KMS-11 (cell line): ENCODE measurements at regions not wholly inside any gene's neighbourhood (a gene's known extent, or its start where the extent isn't known, plus 50 kb on each side); places are given as distances from the start of the nearest gene placed in this dataset.

Source experiments
- H2AFZ ChIP-seq: fragments of 200-600 bp; sonication (generic); 2 replicates; pipeline ENCODE4 v1.6.1; 2016; ENCODE audit warnings: antibody characterized with exemption, mixed run types, low read depth
- H3K27ac ChIP-seq: fragments of 200-600 bp; sonication (generic); 2 replicates; pipeline ENCODE4 v1.6.1; 2016; ENCODE audit warnings: mild to moderate bottlenecking, mixed run types
- H3K27me3 ChIP-seq: fragments of 200-600 bp; sonication (generic); 2 replicates; pipeline ENCODE4 v1.6.1; 2017; ENCODE audit warnings: mild to moderate bottlenecking, low read depth, mixed run types, moderate library complexity; ENCODE audit not compliant: insufficient read depth
- H3K36me3 ChIP-seq: fragments of 200-600 bp; sonication (generic); 2 replicates; pipeline ENCODE4 v1.6.1; 2017; ENCODE audit warnings: mild to moderate bottlenecking, mixed run types; ENCODE audit not compliant: insufficient read depth
- H3K4me1 ChIP-seq: fragments of 200-600 bp; sonication (generic); 2 replicates; pipeline ENCODE4 v1.6.1; 2016; ENCODE audit warnings: mild to moderate bottlenecking, low read depth, mixed run types; ENCODE audit not compliant: poor library complexity, severe bottlenecking
- H3K4me2 ChIP-seq: fragments of 200-600 bp; sonication (generic); 2 replicates; pipeline ENCODE4 v1.7.0; 2016; ENCODE audit warnings: mild to moderate bottlenecking, mixed run types
- H3K4me3 ChIP-seq: fragments of 200-600 bp; sonication (generic); IDR thresholded peaks from 2 replicates; pipeline ENCODE4 v1.6.1; 2017; ENCODE audit warnings: low read depth, low read length, mixed read lengths; ENCODE audit not compliant: insufficient read depth
- H3K79me2 ChIP-seq: fragments of 200-600 bp; sonication (generic); 2 replicates; pipeline ENCODE4 v1.6.1; 2016; ENCODE audit warnings: low read depth, mixed run types; ENCODE audit not compliant: insufficient read depth
- H3K9ac ChIP-seq: fragments of 200-600 bp; sonication (generic); 2 replicates; pipeline ENCODE4 v1.6.1; 2016; ENCODE audit warnings: mild to moderate bottlenecking, mixed run types
- H4K20me1 ChIP-seq: fragments of 200-600 bp; sonication (generic); 2 replicates; pipeline ENCODE4 v1.6.1; 2016; ENCODE audit warnings: mild to moderate bottlenecking, mixed run types; ENCODE audit not compliant: insufficient read depth
- TF ChIP-seq, protein P1 (sequence below): fragments of 200-600 bp; sonication (generic); conservative IDR thresholded peaks from 2 replicates; pipeline ENCODE4 v1.6.1; 2017; ENCODE audit warnings: low read depth, mild to moderate bottlenecking, antibody characterized with exemption, low read length, moderate library complexity, mixed read lengths

DNA sequence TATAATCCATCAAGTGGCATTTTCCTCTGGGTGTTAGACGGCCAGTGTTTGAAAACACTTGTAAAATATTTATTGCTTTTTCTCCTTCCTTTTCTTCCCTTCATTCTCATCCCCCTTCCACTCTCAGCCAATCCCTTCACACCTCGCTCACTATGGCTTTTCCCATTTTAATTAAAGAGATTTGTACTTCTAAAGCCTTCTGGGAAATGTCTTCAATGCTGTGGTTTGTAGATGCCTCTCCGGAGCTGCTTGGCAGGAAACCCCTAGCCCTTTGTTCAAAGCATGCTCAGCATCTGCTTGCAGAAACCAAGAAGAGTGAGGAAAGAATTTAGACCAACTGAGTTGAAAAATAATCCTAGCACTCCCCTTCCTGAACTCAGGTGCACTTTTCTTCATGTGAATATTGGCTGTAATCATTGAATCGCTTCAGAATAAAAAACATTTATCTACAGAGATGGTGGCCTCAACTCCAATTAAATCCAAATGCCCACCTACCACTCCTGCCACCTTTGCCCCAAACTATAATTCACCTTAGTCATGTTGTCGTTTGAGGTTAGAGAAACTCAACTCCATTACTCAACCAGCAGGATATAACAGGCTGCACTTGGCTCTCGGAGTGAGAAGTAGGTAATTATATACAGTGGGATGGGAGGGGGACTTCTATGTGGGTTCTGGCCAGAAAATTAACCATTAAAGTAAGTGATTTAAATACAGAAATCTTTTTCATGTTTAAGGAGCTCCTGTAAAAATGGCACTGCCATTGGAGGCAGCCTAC lies 659.4 kb upstream of the CAMK1G start:
- Histone ChIP-seq H4K20me1 (no peaks in the 10 kb centered on the region), H2AFZ (no peak overlapping the region), H3K27ac (no peak overlapping the region), H3K27me3 (no peaks in the 10 kb centered on the region), H3K36me3 (no peaks in the 10 kb centered on the region), H3K79me2 (no peaks in the 10 kb centered on the region), H3K4me1 (no peaks in the 10 kb centered on the region), H3K9ac (no peak overlapping the region), H3K4me2 (no peak overlapping the region), H3K4me3 (no peak overlapping the region)
- TF ChIP-seq, protein P1, sequence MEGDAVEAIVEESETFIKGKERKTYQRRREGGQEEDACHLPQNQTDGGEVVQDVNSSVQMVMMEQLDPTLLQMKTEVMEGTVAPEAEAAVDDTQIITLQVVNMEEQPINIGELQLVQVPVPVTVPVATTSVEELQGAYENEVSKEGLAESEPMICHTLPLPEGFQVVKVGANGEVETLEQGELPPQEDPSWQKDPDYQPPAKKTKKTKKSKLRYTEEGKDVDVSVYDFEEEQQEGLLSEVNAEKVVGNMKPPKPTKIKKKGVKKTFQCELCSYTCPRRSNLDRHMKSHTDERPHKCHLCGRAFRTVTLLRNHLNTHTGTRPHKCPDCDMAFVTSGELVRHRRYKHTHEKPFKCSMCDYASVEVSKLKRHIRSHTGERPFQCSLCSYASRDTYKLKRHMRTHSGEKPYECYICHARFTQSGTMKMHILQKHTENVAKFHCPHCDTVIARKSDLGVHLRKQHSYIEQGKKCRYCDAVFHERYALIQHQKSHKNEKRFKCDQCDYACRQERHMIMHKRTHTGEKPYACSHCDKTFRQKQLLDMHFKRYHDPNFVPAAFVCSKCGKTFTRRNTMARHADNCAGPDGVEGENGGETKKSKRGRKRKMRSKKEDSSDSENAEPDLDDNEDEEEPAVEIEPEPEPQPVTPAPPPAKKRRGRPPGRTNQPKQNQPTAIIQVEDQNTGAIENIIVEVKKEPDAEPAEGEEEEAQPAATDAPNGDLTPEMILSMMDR, result no peak

- H3K36me3 ChIP-seq, result no peaks in the 10 kb centered on the region
- H3K4me3 ChIP-seq, result no peak overlapping the region
- H3K4me2 ChIP-seq, result no peak overlapping the region
- H3K79me2 ChIP-seq, result no peaks in the 10 kb centered on the region
- H4K20me1 ChIP-seq, result no peaks in the 10 kb centered on the region
- no peak overlapping the region for H3K9ac ChIP-seq
- no peaks in the 10 kb centered on the region for H3K27me3 ChIP-seq
- TF ChIP-seq, protein P1, result no peak
- no peaks in the 10 kb centered on the region for H3K4me1 ChIP-seq
- H3K27ac ChIP-seq, result no peak overlapping the region
- H2AFZ ChIP-seq, result no peak overlapping the region
Measured at GRCh38 chr1:208924928-208925327, 658.6 kb upstream of the CAMK1G start.

DNA sequence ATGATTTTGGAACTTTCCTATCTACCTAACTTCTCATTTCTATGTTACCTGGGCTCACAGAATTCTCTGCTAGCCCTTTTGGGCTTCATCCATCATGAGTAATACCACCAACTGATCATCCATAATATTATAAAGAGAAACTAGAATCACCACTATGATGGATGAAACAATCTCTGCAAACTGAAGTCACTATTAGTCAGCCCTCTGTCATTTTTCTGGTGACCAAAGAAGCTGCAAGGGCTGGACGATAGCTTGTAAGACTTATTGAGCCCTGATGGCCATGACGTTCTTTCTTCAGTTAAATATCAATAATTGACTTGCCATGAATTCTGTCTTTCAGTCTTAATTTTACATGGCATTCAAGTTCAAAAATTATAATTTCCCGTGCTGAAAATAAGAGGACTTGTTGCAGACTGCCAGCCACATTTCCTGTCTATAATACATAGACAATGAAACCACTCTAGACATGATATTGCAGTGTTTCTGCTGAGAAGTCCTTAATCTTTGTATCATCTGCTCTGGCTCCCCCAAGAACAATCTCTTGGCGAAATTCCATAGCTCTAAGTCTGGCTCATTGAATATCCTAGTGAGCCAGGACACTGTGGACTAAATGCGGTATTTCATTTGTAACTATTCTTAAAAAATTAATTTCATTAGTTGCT lies 655.0 kb upstream of the CAMK1G start:
- no peak overlapping the region for H3K9ac ChIP-seq
- no peaks in the 10 kb centered on the region for H3K27me3 ChIP-seq
- no peak overlapping the region for H3K4me3 ChIP-seq
- H3K27ac ChIP-seq, result no peak overlapping the region
- no peak overlapping the region for H3K4me2 ChIP-seq
- no peaks in the 10 kb centered on the region for H3K4me1 ChIP-seq
- H3K79me2 ChIP-seq, result no peaks in the 10 kb centered on the region
- TF ChIP-seq, protein P1, result no peak
- no peak overlapping the region for H2AFZ ChIP-seq
- H3K36me3 ChIP-seq, result no peaks in the 10 kb centered on the region
- H4K20me1 ChIP-seq, result no peaks in the 10 kb centered on the region

DNA sequence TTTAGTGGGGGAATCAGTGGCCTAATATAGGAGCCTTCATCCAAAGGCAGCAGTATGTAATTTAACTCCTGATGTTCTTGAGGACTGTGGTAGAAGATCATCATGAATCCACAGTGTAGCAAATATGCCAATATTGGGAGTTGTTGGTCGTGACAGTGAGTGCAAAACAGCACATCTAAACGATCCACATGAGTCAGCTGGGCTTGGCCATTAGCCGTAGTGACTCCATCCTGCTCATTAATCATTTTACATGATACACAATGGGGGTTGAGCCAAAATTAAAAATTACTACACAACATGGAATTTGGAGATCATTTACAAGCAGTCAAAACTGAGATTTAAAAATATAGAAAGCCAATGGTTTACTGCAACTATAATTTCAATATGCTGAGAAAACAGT lies 653.9 kb upstream of the CAMK1G start:
- H3K4me1 ChIP-seq, result no peaks in the 10 kb centered on the region

More for the DNA sequence above, 653.9 kb upstream of the CAMK1G start:
- no peaks in the 10 kb centered on the region for H4K20me1 ChIP-seq
- H3K27ac ChIP-seq, result no peak overlapping the region
- H3K36me3 ChIP-seq, result no peaks in the 10 kb centered on the region
- H3K27me3 ChIP-seq, result no peaks in the 10 kb centered on the region
- H2AFZ ChIP-seq, result no peak overlapping the region
- H3K4me2 ChIP-seq, result no peak overlapping the region
- TF ChIP-seq, protein P1, result no peak
- H3K4me3 ChIP-seq, result no peak overlapping the region
- H3K9ac ChIP-seq, result no peak overlapping the region
- H3K79me2 ChIP-seq, result no peaks in the 10 kb centered on the region
